GM12892 (cell line): ENCODE measurements at regions not wholly inside any gene's neighbourhood (a gene's known extent, or its start where the extent isn't known, plus 50 kb on each side); places are given as distances from the start of the nearest gene placed in this dataset.

Experiments used
- DNase-seq: peaks from one replicate; pipeline ENCODE4 v3.0.0; 2011; ENCODE audit not compliant: insufficient read length
- FAIRE-seq: peaks from 2 replicates; lab custom pipeline; 2011; peaks lifted over from hg19 to GRCh38; lab: Jason Lieb, UNC
- POLR2A ChIP-seq: IDR thresholded peaks from 2 replicates; pipeline ENCODE4 v1.6.1; 2011; ENCODE audit warnings: low read depth, low read length, control low read depth
- POLR2AphosphoS5 ChIP-seq: IDR thresholded peaks from 2 replicates; pipeline ENCODE4 v1.6.1; 2011; ENCODE audit warnings: low read depth, low read length, control low read depth
- TAF1 ChIP-seq: IDR thresholded peaks from 2 replicates; pipeline ENCODE4 v1.6.1; 2011; ENCODE audit warnings: low read depth, mild to moderate bottlenecking, control low read depth, low read length, borderline replicate concordance

- TF ChIP-seq TAF1 = no peak
- TF ChIP-seq POLR2A = no peak
- FAIRE-seq = no peak
- DNase-seq = no peak
Measured at GRCh38 chr3:74534611-74535010, 79.8 kb downstream of the CNTN3 start.

- TF ChIP-seq POLR2AphosphoS5 (no peak), TAF1 (no peak), POLR2A (no peak)
- DNase-seq (no peak), FAIRE-seq (no peak)
Measured at GRCh38 chr3:74532446-74532845, 82.0 kb downstream of the CNTN3 start.

GRCh38 chr3:74531491-74531890, 83.0 kb downstream of the CNTN3 start:
- no peak for DNase-seq
- FAIRE-seq = no peak
- no peak for TF ChIP-seq TAF1
- TF ChIP-seq POLR2AphosphoS5 = no peak
- TF ChIP-seq POLR2A = no peak

GRCh38 chr3:74529145-74529544, 85.3 kb downstream of the CNTN3 start:
- TF ChIP-seq POLR2AphosphoS5 (no peak), TAF1 (no peak), POLR2A (no peak)
- DNase-seq = no peak
- no peak for FAIRE-seq

- TF ChIP-seq TAF1 (no peak), POLR2A (no peak), POLR2AphosphoS5 (no peak)
- FAIRE-seq (no peak), DNase-seq (no peak)
Measured at GRCh38 chr3:74527566-74527965, 86.9 kb downstream of the CNTN3 start.

- FAIRE-seq (no peak), DNase-seq (no peak)
- TF ChIP-seq POLR2A (no peak), POLR2AphosphoS5 (no peak), TAF1 (no peak)
Measured at GRCh38 chr3:74523811-74524210, 90.6 kb downstream of the CNTN3 start.

GRCh38 chr3:74520895-74521294, 93.6 kb downstream of the CNTN3 start:
- no peak for TF ChIP-seq TAF1
- TF ChIP-seq POLR2AphosphoS5 = no peak
- TF ChIP-seq POLR2A = no peak
- no peak for DNase-seq
- no peak for FAIRE-seq

GRCh38 chr3:74518610-74519009, 95.8 kb downstream of the CNTN3 start:
- TF ChIP-seq TAF1 (no peak), POLR2AphosphoS5 (no peak), POLR2A (no peak)
- FAIRE-seq = no peak
- no peak for DNase-seq

- no peak for TF ChIP-seq POLR2AphosphoS5
- TF ChIP-seq POLR2A = no peak
- FAIRE-seq (no peak), DNase-seq (no peak)
Measured at GRCh38 chr3:74516019-74516418, 98.4 kb downstream of the CNTN3 start.

GRCh38 chr3:74515451-74515850, 99.0 kb downstream of the CNTN3 start:
- FAIRE-seq = no peak
- no peak for TF ChIP-seq POLR2AphosphoS5
- TF ChIP-seq POLR2A = no peak
- TF ChIP-seq TAF1 = no peak
- DNase-seq = no peak

- no peak for DNase-seq
- TF ChIP-seq TAF1 = no peak
- TF ChIP-seq POLR2AphosphoS5 = no peak
- TF ChIP-seq POLR2A = no peak
- FAIRE-seq = no peak
Measured at GRCh38 chr3:74511078-74511477, 103.4 kb downstream of the CNTN3 start.

- no peak for DNase-seq
- TF ChIP-seq POLR2AphosphoS5 (no peak), TAF1 (no peak), POLR2A (no peak)
- FAIRE-seq = no peak
Measured at GRCh38 chr3:74510261-74510818, 104.1 kb downstream of the CNTN3 start.
